GM12872 (cell line): ENCODE measurements at regions not wholly inside any gene's neighbourhood (a gene's known extent, or its start where the extent isn't known, plus 50 kb on each side); places are given as distances from the start of the nearest gene placed in this dataset.

Source experiments
- CTCF ChIP-seq: IDR thresholded peaks from 3 replicates; pipeline ENCODE4 v1.5.1; 2011; ENCODE audit warnings: low read depth, mild to moderate bottlenecking, low read length, moderate library complexity; ENCODE audit not compliant: insufficient read depth

GRCh38 chr14:71586131-71586897 is 345.9 kb upstream of the RGS6 start:
- TF ChIP-seq CTCF: no peak

DNA sequence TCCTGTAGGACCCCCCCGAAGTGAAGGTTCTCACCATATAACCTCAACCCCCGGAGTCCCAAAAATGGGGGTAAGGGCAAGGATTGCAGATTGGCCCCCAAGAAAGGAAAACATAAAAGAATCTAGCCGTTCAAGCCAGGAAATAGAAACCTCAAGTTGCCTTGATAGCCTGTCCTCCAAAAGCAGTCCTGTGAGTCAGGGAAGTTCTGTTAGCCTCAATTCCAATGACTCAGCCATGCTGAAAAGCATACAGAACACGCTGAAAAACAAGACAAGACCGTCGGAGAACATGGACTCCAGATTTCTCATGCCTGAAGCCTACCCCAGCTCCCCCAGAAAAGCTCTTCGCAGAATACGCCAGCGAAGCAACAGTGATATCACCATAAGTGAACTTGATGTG is 344.2 kb upstream of the RGS6 start:
- TF ChIP-seq CTCF: no peak

GRCh38 chr14:71588576-71589215 is 343.5 kb upstream of the RGS6 start:
- no peak for TF ChIP-seq CTCF

- no peak for TF ChIP-seq CTCF
Measured at GRCh38 chr14:71589609-71590008, 342.6 kb upstream of the RGS6 start.

GRCh38 chr14:71590131-71590530 is 342.1 kb upstream of the RGS6 start:
- TF ChIP-seq CTCF: no peak

- TF ChIP-seq CTCF: no peak
Measured at GRCh38 chr14:71591231-71591630, 341.0 kb upstream of the RGS6 start.

DNA sequence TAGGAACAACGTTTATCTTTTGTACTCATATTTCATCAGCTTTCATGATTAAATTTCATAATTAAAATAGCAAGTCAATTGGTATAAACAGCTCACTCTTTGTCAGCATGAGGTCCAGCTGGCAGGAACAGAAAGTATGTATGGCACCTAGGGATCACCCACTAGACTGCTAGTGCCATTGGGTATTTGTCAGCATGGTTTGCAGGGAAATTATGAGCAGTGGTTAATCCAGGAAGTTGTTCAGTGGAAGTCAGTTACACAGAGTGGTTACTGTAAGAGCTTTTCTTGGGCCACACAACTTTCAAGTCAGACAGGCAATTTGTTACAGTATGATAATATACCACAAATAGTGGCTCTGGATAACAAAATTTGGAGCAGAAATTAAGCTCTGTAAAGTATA is 340.3 kb upstream of the RGS6 start:
- no peak for TF ChIP-seq CTCF
